Mesenchymal stem cell (in vitro differentiated cells and primary cell): ENCODE measurements at regions not wholly inside any gene's neighbourhood (a gene's known extent, or its start where the extent isn't known, plus 50 kb on each side); places are given as distances from the start of the nearest gene placed in this dataset.
A peak's percentile ranks its signal among the peaks of the same experiment; 100 is the strongest.

Experiments
- DNase-seq: peaks from one replicate; pipeline ENCODE4 v3.0.0-alpha.2; 2013
- H2AFZ ChIP-seq: one replicate; pipeline ENCODE4 v1.6.1; 2013; ENCODE audit warnings: low read depth, mild to moderate bottlenecking, control low read depth, inconsistent platforms, low read length, moderate library complexity
- H2AK5ac ChIP-seq: 2 replicates; pipeline ENCODE4 v1.6.1; 2013; ENCODE audit warnings: low read length, moderate library complexity, mild to moderate bottlenecking, inconsistent platforms; ENCODE audit not compliant: severe bottlenecking
- H2BK120ac ChIP-seq: one replicate; pipeline ENCODE4 v1.6.1; 2013; ENCODE audit warnings: low read depth, mild to moderate bottlenecking, inconsistent platforms, low read length, moderate library complexity
- H2BK12ac ChIP-seq, 2 experiments: one replicate each; pipeline ENCODE4 v1.6.1; 2013; ENCODE audit warnings: inconsistent platforms in 2 of 2, low read length in 2 of 2, mild to moderate bottlenecking in 2 of 2, moderate library complexity in 2 of 2, control low read depth in 1 of 2
- H2BK15ac ChIP-seq: one replicate; pipeline ENCODE4 v1.6.1; 2013; ENCODE audit warnings: mild to moderate bottlenecking, low read depth, inconsistent platforms; ENCODE audit not compliant: poor library complexity, severe bottlenecking
- H2BK5ac ChIP-seq: 2 replicates; pipeline ENCODE4 v1.6.1; 2013; ENCODE audit warnings: low read depth, mild to moderate bottlenecking, low read length, control low read depth, inconsistent platforms; ENCODE audit not compliant: poor library complexity, severe bottlenecking
- H3K14ac ChIP-seq, 2 experiments: one replicate each; pipeline ENCODE4 v1.6.1; 2013; ENCODE audit warnings: inconsistent platforms in 2 of 2, low read length in 2 of 2, control low read depth in 1 of 2, mild to moderate bottlenecking in 1 of 2, moderate library complexity in 1 of 2
- H3K18ac ChIP-seq, 2 experiments: one replicate each; pipeline ENCODE4 v1.6.1; 2013; ENCODE audit warnings: inconsistent platforms in 2 of 2, low read length in 2 of 2, control low read depth in 1 of 2, low read depth in 1 of 2, mild to moderate bottlenecking in 1 of 2
- H3K23ac ChIP-seq, 2 experiments: one replicate each; pipeline ENCODE4 v1.6.1; 2013; ENCODE audit warnings: inconsistent platforms in 2 of 2, low read length in 2 of 2, mild to moderate bottlenecking in 2 of 2, moderate library complexity in 2 of 2, control low read depth in 1 of 2
- H3K27ac ChIP-seq: 2 replicates; pipeline ENCODE4 v1.5.1; 2013; ENCODE audit warnings: mild to moderate bottlenecking, moderate library complexity, low read length, control low read depth, inconsistent platforms; ENCODE audit not compliant: poor library complexity, severe bottlenecking
- H3K27me3 ChIP-seq, 2 experiments: 2 replicates each; pipeline versions ENCODE4 v1.6.1 to v1.7.0; 2013; ENCODE audit warnings: low read length in 2 of 2, mild to moderate bottlenecking in 2 of 2, moderate library complexity in 2 of 2, control low read depth in 1 of 2, inconsistent platforms in 1 of 2; ENCODE audit not compliant: control insufficient read depth in 1 of 2, insufficient read depth in 1 of 2
- H3K36me3 ChIP-seq, 2 experiments: 2 replicates each; pipeline versions ENCODE4 v1.6.1 to v1.7.0; 2013; ENCODE audit warnings: low read length in 2 of 2, control low read depth in 1 of 2, inconsistent platforms in 1 of 2, low read depth in 1 of 2, mild to moderate bottlenecking in 1 of 2; ENCODE audit not compliant: insufficient read depth in 2 of 2, control insufficient read depth in 1 of 2
- H3K4ac ChIP-seq, 2 experiments: one replicate each; pipeline ENCODE4 v1.6.1; 2013; ENCODE audit warnings: inconsistent platforms in 2 of 2, low read length in 2 of 2, mild to moderate bottlenecking in 2 of 2, moderate library complexity in 2 of 2, control low read depth in 1 of 2, low read depth in 1 of 2
- H3K4me1 ChIP-seq: 2 replicates; pipeline ENCODE4 v1.6.1; 2013; ENCODE audit warnings: low read depth, low read length, control low read depth; ENCODE audit not compliant: control insufficient read depth, insufficient read depth
- H3K4me2 ChIP-seq: 2 replicates; pipeline ENCODE4 v1.6.1; 2013; ENCODE audit warnings: low read length, mild to moderate bottlenecking, inconsistent platforms; ENCODE audit not compliant: poor library complexity, severe bottlenecking
- H3K4me3 ChIP-seq, 2 experiments: 2 replicates each; pipeline versions ENCODE4 v1.5.1 to v1.7.0; 2013; ENCODE audit warnings: low read length in 2 of 2, mild to moderate bottlenecking in 2 of 2, control low read depth in 1 of 2, low read depth in 1 of 2; ENCODE audit not compliant: insufficient read depth in 1 of 2
- H3K79me1 ChIP-seq: replicated peaks from 2 replicates; pipeline ENCODE4 v1.6.1; 2013; ENCODE audit warnings: mild to moderate bottlenecking, control low read depth, low read length, inconsistent platforms; ENCODE audit not compliant: poor library complexity, severe bottlenecking
- H3K9ac ChIP-seq: 2 replicates; pipeline ENCODE4 v1.7.0; 2013; ENCODE audit warnings: mild to moderate bottlenecking, low read length, moderate library complexity
- H3K9me3 ChIP-seq: 2 replicates; pipeline ENCODE4 v1.7.0; 2013; ENCODE audit warnings: mild to moderate bottlenecking, low read length; ENCODE audit not compliant: control insufficient read depth
- H4K8ac ChIP-seq: one replicate; pipeline ENCODE4 v1.6.1; 2013; ENCODE audit warnings: inconsistent platforms, mild to moderate bottlenecking, low read length, moderate library complexity
- H4K91ac ChIP-seq: one replicate; pipeline ENCODE4 v1.6.1; 2013; ENCODE audit warnings: mild to moderate bottlenecking, low read length, inconsistent platforms
- WGBS: methylation state at CpG from one replicate; pipeline ENCODE4 v1.1.7; 2013; ENCODE audit warnings: mixed read lengths; 5-methylcytosine and 5-hydroxymethylcytosine counted together

- Histone ChIP-seq H3K27ac (no peak overlapping the region), H3K79me1 (no peaks in the 10 kb centered on the region), H3K4me3 (no peak overlapping the region), H4K91ac (no peak overlapping the region), H3K36me3 (no peaks in the 10 kb centered on the region), H2AFZ (no peak overlapping the region), H3K18ac (peak overlapping the region in 1 of 2 experiments; percentile 54), H3K9ac (no peak overlapping the region), H2AK5ac (no peak overlapping the region), H3K9me3 (no peaks in the 10 kb centered on the region), H2BK12ac (peak overlapping the region in 1 of 2 experiments; percentile 31), H3K4me1 (no peaks in the 10 kb centered on the region), H3K4ac (no peak overlapping the region), H2BK120ac (no peak overlapping the region), H3K27me3 (no peaks in the 10 kb centered on the region), H3K23ac (no peak overlapping the region), H3K14ac (no peak overlapping the region), H4K8ac (peak overlapping the region; percentile 55), H3K4me2 (no peak overlapping the region), H2BK15ac (no peak overlapping the region), H2BK5ac (no peak overlapping the region)
- DNase-seq, result peak; percentile 51
- WGBS, result 95% methylated on average over 2 of the region's 2 CpGs
These were observed 586.0 kb upstream of the AADAT start for GRCh38 chr4:170675568-170676262.

- Histone ChIP-seq H3K14ac (no peak overlapping the region), H2AK5ac (no peak overlapping the region), H3K27me3 (no peaks in the 10 kb centered on the region), H3K4ac (no peak overlapping the region), H3K27ac (no peak overlapping the region), H3K18ac (no peak overlapping the region), H2BK12ac (no peak overlapping the region), H2BK5ac (no peak overlapping the region), H2AFZ (no peak overlapping the region), H3K79me1 (no peaks in the 10 kb centered on the region), H4K8ac (no peak overlapping the region), H3K4me2 (no peak overlapping the region), H3K4me3 (no peak overlapping the region), H3K9me3 (no peaks in the 10 kb centered on the region), H3K23ac (no peak overlapping the region), H3K9ac (no peak overlapping the region), H3K4me1 (no peaks in the 10 kb centered on the region), H2BK120ac (no peak overlapping the region), H2BK15ac (no peak overlapping the region), H4K91ac (no peak overlapping the region), H3K36me3 (no peaks in the 10 kb centered on the region)
- WGBS, result no CpG with 5 or more reads among the region's 1 CpG
- DNase-seq, result no peak
These were observed 584.4 kb upstream of the AADAT start for GRCh38 chr4:170674176-170674575.

- Histone ChIP-seq H3K4me3 (no peak overlapping the region), H2BK15ac (no peak overlapping the region), H3K4me2 (no peak overlapping the region), H3K27ac (peak overlapping the region; percentile 62), H3K27me3 (no peaks in the 10 kb centered on the region), H2AFZ (no peak overlapping the region), H2BK12ac (no peak overlapping the region), H3K36me3 (no peaks in the 10 kb centered on the region), H3K14ac (no peak overlapping the region), H3K79me1 (no peaks in the 10 kb centered on the region), H4K8ac (peak overlapping the region; percentile 37), H4K91ac (no peak overlapping the region), H3K9me3 (no peaks in the 10 kb centered on the region), H2AK5ac (no peak overlapping the region), H3K18ac (peak overlapping the region in 1 of 2 experiments; percentile 33), H3K4me1 (no peaks in the 10 kb centered on the region), H3K23ac (no peak overlapping the region), H3K4ac (no peak overlapping the region), H2BK120ac (no peak overlapping the region), H2BK5ac (no peak overlapping the region), H3K9ac (no peak overlapping the region)
- WGBS, result no CpG with 5 or more reads among the region's 1 CpG
- peak; percentile 42 for DNase-seq
These were observed 582.7 kb upstream of the AADAT start for GRCh38 chr4:170672381-170672965.

GRCh38 chr4:170671171-170671570 lies 581.4 kb upstream of the AADAT start:
- no peak overlapping the region for H2BK5ac ChIP-seq
- H2BK15ac ChIP-seq, result no peak overlapping the region
- no peaks in the 10 kb centered on the region for H3K79me1 ChIP-seq
- no peaks in the 10 kb centered on the region for H3K9me3 ChIP-seq
- no peak overlapping the region for H4K8ac ChIP-seq
- DNase-seq, result no peak
- H3K27ac ChIP-seq, result no peak overlapping the region
- H3K9ac ChIP-seq, result no peak overlapping the region
- H2BK120ac ChIP-seq, result no peak overlapping the region
- H3K18ac ChIP-seq, result no peak overlapping the region
- no peaks in the 10 kb centered on the region for H3K27me3 ChIP-seq
- no peaks in the 10 kb centered on the region for H3K36me3 ChIP-seq
- no peak overlapping the region for H2AFZ ChIP-seq
- H3K4ac ChIP-seq, result no peak overlapping the region
- H3K4me2 ChIP-seq, result no peak overlapping the region
- H2AK5ac ChIP-seq, result no peak overlapping the region
- no peaks in the 10 kb centered on the region for H3K4me1 ChIP-seq
- no peak overlapping the region for H3K14ac ChIP-seq
- H2BK12ac ChIP-seq, result no peak overlapping the region
- no peak overlapping the region for H4K91ac ChIP-seq
- WGBS, result no CpG with 5 or more reads among the region's 1 CpG
- no peak overlapping the region for H3K4me3 ChIP-seq
- no peak overlapping the region for H3K23ac ChIP-seq
